SK-N-SH (cell line): ENCODE measurements at regions not wholly inside any gene's neighbourhood (a gene's known extent, or its start where the extent isn't known, plus 50 kb on each side); places are given as distances from the start of the nearest gene placed in this dataset.

Experiments used
- CTCF ChIA-PET: fragments of 300-600, 350-600 bp; formaldehyde crosslinking; extraction: SDS; loops from one replicate; lab custom pipeline; 2021; lab: Yijun Ruan, JAX
- POLR2A ChIA-PET: fragments of 350-600 bp; sonication (Branson Sonifier 250); formaldehyde crosslinking; extraction: SDS; loops from one replicate; lab custom pipeline; 2020; ENCODE audit warnings: antibody characterized with exemption, inconsistent platforms; lab: Yijun Ruan, JAX
- DNase-seq: peaks from one replicate; pipeline ENCODE4 v3.0.0; 2012
- H2AFZ ChIP-seq: fragments of 200-600 bp; sonication (generic); 2 replicates; pipeline ENCODE4 v1.8.1; 2016; ENCODE audit warnings: antibody characterized with exemption, mild to moderate bottlenecking, low read depth
- H3F3A ChIP-seq: fragments of 200-600 bp; sonication (generic); replicated peaks from 2 replicates; pipeline ENCODE3; 2016; ENCODE audit warnings: antibody characterized with exemption, mild to moderate bottlenecking; ENCODE audit not compliant: insufficient read depth
- H3K27ac ChIP-seq, 2 experiments: fragments of 200-500 bp in 1 of 2; fragments of 200-600 bp in 1 of 2; sonication (Bioruptor generic) in 1 of 2; sonication (generic), shearing (Covaris generic) in 1 of 2; 2 replicates each; pipeline versions ENCODE4 v1.5.1 to v1.6.1; 2014 to 2016; ENCODE audit warnings: low read depth in 2 of 2, inconsistent platforms in 1 of 2, low read length in 1 of 2, mild to moderate bottlenecking in 1 of 2, mixed read lengths in 1 of 2
- H3K27me3 ChIP-seq: fragments of 200-600 bp; sonication (generic), shearing (Covaris generic); 2 replicates; pipeline ENCODE4 v1.6.1; 2016; ENCODE audit warnings: mixed run types; ENCODE audit not compliant: insufficient read depth
- H3K36me3 ChIP-seq, 2 experiments: fragments of 200-500 bp in 1 of 2; fragments of 200-600 bp in 1 of 2; sonication (Bioruptor generic) in 1 of 2; sonication (generic) in 1 of 2; replicated peaks in 1 of 2; 2 replicates each; pipeline versions ENCODE3 to v1.5.1; 2014 to 2016; ENCODE audit warnings: low read length in 1 of 2, mild to moderate bottlenecking in 1 of 2; ENCODE audit not compliant: insufficient read depth in 2 of 2, control insufficient read depth in 1 of 2
- H3K4me1 ChIP-seq, 2 experiments: fragments of 200-500 bp in 1 of 2; fragments of 200-600 bp in 1 of 2; sonication (Bioruptor generic) in 1 of 2; sonication (generic), shearing (Covaris generic) in 1 of 2; 2 replicates each; pipeline versions ENCODE4 v1.5.1 to v1.6.1; 2014 to 2016; ENCODE audit warnings: low read depth in 1 of 2, low read length in 1 of 2, mixed run types in 1 of 2; ENCODE audit not compliant: insufficient read depth in 2 of 2, control insufficient read depth in 1 of 2
- H3K4me2 ChIP-seq: fragments of 200-600 bp; sonication (generic), shearing (Covaris generic); 2 replicates; pipeline ENCODE4 v1.6.1; 2017; ENCODE audit warnings: mixed run types
- H3K4me3 ChIP-seq, 2 experiments: fragments of 200-500 bp in 1 of 2; fragments of 200-600 bp in 1 of 2; sonication (Bioruptor generic) in 1 of 2; sonication (generic), shearing (Covaris generic) in 1 of 2; 2 replicates each; pipeline versions ENCODE4 v1.5.1 to v1.8.1; 2014 to 2016; ENCODE audit warnings: low read depth in 2 of 2, inconsistent platforms in 1 of 2, low read length in 1 of 2, mild to moderate bottlenecking in 1 of 2, mixed read lengths in 1 of 2, moderate library complexity in 1 of 2
- H3K79me2 ChIP-seq: fragments of 200-600 bp; sonication (generic); 2 replicates; pipeline ENCODE4 v1.8.1; 2017; ENCODE audit warnings: mild to moderate bottlenecking; ENCODE audit not compliant: insufficient read depth
- H3K9ac ChIP-seq: fragments of 200-600 bp; sonication (generic); 2 replicates; pipeline ENCODE4 v1.6.1; 2017; ENCODE audit warnings: mixed run types
- H3K9me2 ChIP-seq: fragments of 200-600 bp; sonication (generic); 2 replicates; pipeline ENCODE4 v1.6.1; 2017; ENCODE audit warnings: mixed run types
- H3K9me3 ChIP-seq: fragments of 200-600 bp; sonication (generic); 2 replicates; pipeline ENCODE4 v1.6.1; 2017; ENCODE audit warnings: mixed run types, mild to moderate bottlenecking, moderate library complexity
- H4K20me1 ChIP-seq: fragments of 200-600 bp; sonication (generic); 2 replicates; pipeline ENCODE4 v1.6.1; 2017; ENCODE audit warnings: mild to moderate bottlenecking, mixed run types; ENCODE audit not compliant: insufficient read depth
- EP300 ChIP-seq, 2 experiments: IDR thresholded peaks; 2 replicates each; pipeline versions ENCODE4 v1.4.0 to v1.6.1; 2012; ENCODE audit warnings: borderline replicate concordance in 1 of 2, low read depth in 1 of 2, low read length in 1 of 2
- EZH2phosphoT487 ChIP-seq: fragments of 200-600 bp; sonication (generic); IDR thresholded peaks from 2 replicates; pipeline ENCODE4 v1.6.1; 2017; ENCODE audit warnings: low read depth, mixed run types, mild to moderate bottlenecking, antibody characterized with exemption, moderate library complexity, borderline replicate concordance
- GABPA ChIP-seq: IDR thresholded peaks from 2 replicates; pipeline ENCODE4 v1.4.0; 2012; ENCODE audit warnings: low read depth, mild to moderate bottlenecking
- JUND ChIP-seq: IDR thresholded peaks from 2 replicates; pipeline ENCODE4 v1.4.0; 2012
- MEF2A ChIP-seq: IDR thresholded peaks from 2 replicates; pipeline ENCODE4 v1.4.0; 2012; ENCODE audit warnings: low read depth, borderline replicate concordance
- NFIC ChIP-seq: IDR thresholded peaks from 2 replicates; pipeline ENCODE4 v1.4.0; 2012; ENCODE audit warnings: borderline replicate concordance
- PBX3 ChIP-seq: IDR thresholded peaks from 2 replicates; pipeline ENCODE4; 2012
- POLR2AphosphoS5 ChIP-seq: IDR thresholded peaks from 2 replicates; pipeline ENCODE4 v1.6.1; 2012; ENCODE audit warnings: low read depth, low read length
- SIN3A ChIP-seq: IDR thresholded peaks from 2 replicates; pipeline ENCODE4 v1.6.1; 2012; ENCODE audit warnings: low read depth, mild to moderate bottlenecking, low read length, moderate library complexity, borderline replicate concordance
- TCF12 ChIP-seq: IDR thresholded peaks from 2 replicates; pipeline ENCODE4 v1.4.0; 2012
- USF1 ChIP-seq: IDR thresholded peaks from 2 replicates; pipeline ENCODE4 v1.4.0; 2012; ENCODE audit warnings: low read depth, borderline replicate concordance
- YY1 ChIP-seq: IDR thresholded peaks from 2 replicates; pipeline ENCODE4 v1.4.0; 2012; ENCODE audit warnings: low read depth, mild to moderate bottlenecking
- WGBS: methylation state at CpG from one replicate; pipeline ENCODE4 v1.1.6; 2017; ENCODE audit warnings: low lambda C conversion rate; 5-methylcytosine and 5-hydroxymethylcytosine counted together

GRCh38 chr9:79335987-79336386 is 235.8 kb upstream of the TLE4 start:
- no peak overlapping the region for H3K9ac ChIP-seq
- no peaks in the 10 kb centered on the region for H3K79me2 ChIP-seq
- no peaks in the 10 kb centered on the region for H3K9me2 ChIP-seq
- WGBS, result 63% methylated on average over 1 of the region's 1 CpG
- DNase-seq, result no peak
- H3F3A ChIP-seq, result no peaks in the 10 kb centered on the region
- no peaks in the 10 kb centered on the region; the same call in 1 of the 2 replicates for H3K9me3 ChIP-seq
- no peak overlapping the region for H3K4me3 ChIP-seq
- H4K20me1 ChIP-seq, result no peaks in the 10 kb centered on the region
- no peak overlapping the region for H2AFZ ChIP-seq
- TF ChIP-seq USF1, result no peak
- TF ChIP-seq SIN3A, result no peak
- no peak for TF ChIP-seq PBX3
- no peak for TF ChIP-seq YY1
- TF ChIP-seq TCF12, result no peak
- H3K27ac ChIP-seq, result no peak overlapping the region
- no peaks in the 10 kb centered on the region for H3K36me3 ChIP-seq
- peaks cover 0 to 10% of the 10 kb centered on the region in 2 experiments; a peak in 2 of 4 replicates for H3K4me1 ChIP-seq
- ChIA-PET CTCF (interaction anchor here (0.6 kb wide), 1 partner anchor 136 kb away, joined by 3 read pairs; no protein-coding TSS in a partner anchor), POLR2A (no interaction called here)
- H3K27me3 ChIP-seq, result no peaks in the 10 kb centered on the region
- H3K4me2 ChIP-seq, result no peak overlapping the region

DNA sequence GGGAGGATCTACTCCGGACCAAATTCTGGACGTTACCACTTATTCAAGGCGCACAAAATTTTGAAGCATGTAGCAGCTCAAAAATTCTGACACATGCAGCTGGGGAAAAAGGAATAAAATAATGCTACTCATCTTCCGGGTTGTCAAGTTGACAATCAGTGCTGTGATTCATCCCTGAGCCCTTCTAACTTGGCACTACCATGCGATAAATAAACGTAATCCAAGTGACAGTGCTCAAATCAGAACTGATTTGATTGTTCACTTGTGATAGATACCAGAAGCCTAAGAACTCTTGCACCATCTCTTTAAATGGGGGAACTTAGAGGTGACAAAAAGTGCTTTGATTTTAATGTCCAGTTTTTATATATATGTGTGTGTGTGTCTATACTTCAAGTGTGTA is 230.2 kb upstream of the TLE4 start:
- no peaks in the 10 kb centered on the region for H3K9me3 ChIP-seq
- CTCF ChIA-PET, result no interaction called here
- no peak overlapping the region for H3K9ac ChIP-seq
- H4K20me1 ChIP-seq, result no peaks in the 10 kb centered on the region
- H3K4me3 ChIP-seq, result no peak overlapping the region
- no peak overlapping the region for H3K27ac ChIP-seq
- no peak for DNase-seq
- POLR2A ChIA-PET, result no interaction called here
- H3F3A ChIP-seq, result no peaks in the 10 kb centered on the region
- peaks cover 5% of the 10 kb centered on the region; the same call in 1 of the 2 replicates for H3K9me2 ChIP-seq
- TF ChIP-seq USF1 (no peak), JUND (0 out of 2 replicates have a peak, but pooled peaks have one; percentile 18), NFIC (0 out of 2 replicates have a peak, but pooled peaks have one; percentile 11), YY1 (no peak), GABPA (no peak), TCF12 (peak; percentile 52; the same call in 1 of the 2 replicates), POLR2AphosphoS5 (no peak), PBX3 (peak; percentile 58), MEF2A (no peak), EP300 (IDR thresholded peaks at IDR 0.05; ENCODE audit: borderline replicate concordance in 1 of 2, low read depth in 1 of 2, low read length in 1 of 2) (no peak), EZH2phosphoT487 (no peak)
- no peaks in the 10 kb centered on the region; a peak in 1 of 4 replicates for H3K4me1 ChIP-seq
- no peak overlapping the region for H2AFZ ChIP-seq
- no peak overlapping the region for H3K4me2 ChIP-seq
- WGBS, result 58% methylated on average over 6 of the region's 6 CpGs
- H3K27me3 ChIP-seq, result no peaks in the 10 kb centered on the region
- H3K79me2 ChIP-seq, result no peaks in the 10 kb centered on the region
- H3K36me3 ChIP-seq, result no peaks in the 10 kb centered on the region
